GM06990 (cell line): ENCODE measurements at regions not wholly inside any gene's neighbourhood (a gene's known extent, or its start where the extent isn't known, plus 50 kb on each side); places are given as distances from the start of the nearest gene placed in this dataset.

ENCODE experiments used
- DNase-seq: peaks from one replicate; pipeline ENCODE4 v3.0.0-alpha.2; 2011; ENCODE audit not compliant: insufficient read length; ENCODE audit errors: extremely low read depth
- H3K27me3 ChIP-seq: replicated peaks from 2 replicates; pipeline ENCODE4 v1.6.0; 2011; ENCODE audit warnings: low read length; ENCODE audit not compliant: control insufficient read depth, insufficient read depth
- H3K36me3 ChIP-seq: 2 replicates; pipeline ENCODE4 v1.5.1; 2011; ENCODE audit warnings: low read length; ENCODE audit not compliant: control insufficient read depth, insufficient read depth
- H3K4me3 ChIP-seq: replicated peaks from 2 replicates; pipeline ENCODE4 v1.5.1; 2011; ENCODE audit warnings: low read depth, mild to moderate bottlenecking, control low read depth, low read length
- TF ChIP-seq, protein P1 (sequence below): IDR thresholded peaks from 2 replicates; pipeline ENCODE4 v1.5.1; 2011; ENCODE audit warnings: low read length, control low read depth, mild to moderate bottlenecking, inconsistent platforms; ENCODE audit not compliant: insufficient read depth, poor library complexity, severe bottlenecking

DNA sequence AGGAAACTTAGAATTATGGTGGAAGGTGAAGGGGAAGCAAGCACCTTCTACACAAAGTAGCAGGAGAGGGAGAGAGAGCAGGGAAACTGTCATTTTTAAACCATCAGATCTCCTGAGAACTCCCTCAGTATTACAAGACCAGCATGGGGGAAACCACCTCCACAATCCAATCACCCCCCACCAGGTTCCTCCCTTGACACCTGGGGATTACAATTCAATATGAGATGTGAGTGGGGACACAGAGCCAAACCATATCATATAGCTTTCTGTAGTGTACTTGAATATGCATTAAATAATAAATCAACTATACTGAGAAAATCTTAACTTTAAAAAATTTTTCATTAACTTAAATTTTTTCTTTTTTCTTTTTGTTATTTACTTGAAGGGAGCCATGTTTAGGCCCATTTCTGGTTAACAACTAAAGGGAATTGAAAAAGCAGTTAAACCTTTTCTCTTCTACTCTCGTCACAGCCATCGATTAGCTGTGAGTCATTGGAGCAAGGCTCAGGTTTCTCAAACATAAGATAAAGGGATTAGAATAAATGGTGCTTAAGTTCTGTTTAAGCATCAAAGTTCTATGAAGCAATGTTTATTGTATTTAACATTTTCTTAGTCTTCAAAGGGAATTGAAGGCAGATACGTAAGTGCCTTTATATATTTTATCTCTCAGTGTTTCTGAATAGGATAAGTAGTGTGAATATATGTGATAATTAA, 72.2 kb upstream of the DPT start:
- DNase-seq: no peak
- TF ChIP-seq, protein P1, sequence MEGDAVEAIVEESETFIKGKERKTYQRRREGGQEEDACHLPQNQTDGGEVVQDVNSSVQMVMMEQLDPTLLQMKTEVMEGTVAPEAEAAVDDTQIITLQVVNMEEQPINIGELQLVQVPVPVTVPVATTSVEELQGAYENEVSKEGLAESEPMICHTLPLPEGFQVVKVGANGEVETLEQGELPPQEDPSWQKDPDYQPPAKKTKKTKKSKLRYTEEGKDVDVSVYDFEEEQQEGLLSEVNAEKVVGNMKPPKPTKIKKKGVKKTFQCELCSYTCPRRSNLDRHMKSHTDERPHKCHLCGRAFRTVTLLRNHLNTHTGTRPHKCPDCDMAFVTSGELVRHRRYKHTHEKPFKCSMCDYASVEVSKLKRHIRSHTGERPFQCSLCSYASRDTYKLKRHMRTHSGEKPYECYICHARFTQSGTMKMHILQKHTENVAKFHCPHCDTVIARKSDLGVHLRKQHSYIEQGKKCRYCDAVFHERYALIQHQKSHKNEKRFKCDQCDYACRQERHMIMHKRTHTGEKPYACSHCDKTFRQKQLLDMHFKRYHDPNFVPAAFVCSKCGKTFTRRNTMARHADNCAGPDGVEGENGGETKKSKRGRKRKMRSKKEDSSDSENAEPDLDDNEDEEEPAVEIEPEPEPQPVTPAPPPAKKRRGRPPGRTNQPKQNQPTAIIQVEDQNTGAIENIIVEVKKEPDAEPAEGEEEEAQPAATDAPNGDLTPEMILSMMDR: no peak
- H3K4me3 ChIP-seq: no peak overlapping the region
- H3K36me3 ChIP-seq: no peaks in the 10 kb centered on the region
- no peaks in the 10 kb centered on the region; the same call in 1 of the 2 replicates for H3K27me3 ChIP-seq

DNA sequence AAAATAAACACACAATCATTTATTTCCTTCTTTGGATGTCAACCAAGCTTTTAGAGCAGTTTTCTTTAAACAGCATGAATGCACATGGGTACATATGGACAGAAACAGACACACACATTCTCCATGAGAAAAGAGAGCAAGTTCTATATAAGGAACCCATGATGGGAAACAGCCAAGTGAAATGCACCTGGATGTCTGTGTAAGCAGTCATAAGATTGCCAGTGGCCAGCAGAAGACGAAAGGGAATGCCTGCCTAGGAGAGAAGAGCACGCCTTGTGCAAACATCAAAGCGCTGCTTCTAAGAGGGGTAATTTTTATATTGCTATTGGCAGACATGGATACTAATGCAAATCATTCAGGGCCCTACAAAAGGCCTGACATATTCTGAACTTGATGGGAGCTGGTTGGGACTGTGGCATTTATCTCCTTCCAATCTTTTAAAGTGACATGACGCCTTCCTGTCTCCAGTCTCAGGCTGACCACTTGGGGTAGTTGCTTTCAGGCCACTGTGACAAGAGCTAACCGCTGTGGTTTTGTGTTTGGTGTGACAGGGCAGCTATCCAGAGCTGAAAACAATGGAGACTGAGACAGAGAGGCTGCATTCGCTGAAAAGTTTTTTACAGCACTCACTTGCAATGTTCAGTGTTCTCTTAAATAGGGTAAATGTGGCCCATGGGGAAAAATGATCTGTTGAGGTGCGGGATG, 75.0 kb upstream of the DPT start:
- Histone ChIP-seq H3K27me3 (no peaks in the 10 kb centered on the region; the same call in 1 of the 2 replicates), H3K36me3 (no peaks in the 10 kb centered on the region), H3K4me3 (no peak overlapping the region)
- no peak for DNase-seq
- TF ChIP-seq, protein P1: no peak

DNA sequence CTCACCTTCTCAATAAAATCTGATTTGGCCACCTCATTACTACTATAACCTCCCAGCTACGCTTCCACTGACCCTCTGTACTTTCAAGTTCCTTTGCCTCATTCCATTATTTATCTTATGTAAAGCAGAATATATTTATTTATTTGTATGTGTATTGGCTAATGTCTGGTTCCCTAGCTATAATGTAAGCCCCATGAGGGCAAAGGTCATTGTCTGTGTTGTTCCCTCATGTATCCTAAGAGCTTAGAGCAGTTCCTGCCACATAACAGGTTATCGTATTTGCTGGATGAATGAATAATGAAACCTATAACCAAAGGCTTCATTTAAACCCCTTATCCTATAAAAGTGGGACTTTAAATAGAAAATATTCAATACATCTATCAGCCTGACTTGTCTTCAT, 77.9 kb upstream of the DPT start:
- TF ChIP-seq, protein P1: no peak
- Histone ChIP-seq H3K36me3 (no peaks in the 10 kb centered on the region), H3K4me3 (no peak overlapping the region), H3K27me3 (no peaks in the 10 kb centered on the region)
- DNase-seq: no peak

DNA sequence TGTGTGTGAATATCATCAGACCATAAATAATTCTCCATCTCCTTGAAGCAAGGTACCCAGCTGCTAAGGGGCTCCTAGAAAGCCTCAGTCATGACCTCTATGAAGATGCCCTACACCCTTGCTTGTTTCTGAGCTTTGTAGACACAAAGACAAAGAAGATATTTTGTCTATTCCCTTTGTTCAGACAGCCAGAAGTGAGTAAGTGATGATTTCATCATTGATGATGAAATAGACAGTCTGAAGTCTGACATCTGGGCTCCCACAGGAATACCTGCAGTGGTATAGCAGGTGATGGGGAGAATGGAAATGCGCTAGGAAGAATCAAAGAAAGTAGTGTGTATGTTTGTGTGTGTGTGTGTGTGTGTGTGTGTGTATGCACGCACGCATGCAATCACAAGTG, 82.2 kb upstream of the DPT start:
- TF ChIP-seq, protein P1: no peak
- Histone ChIP-seq H3K27me3 (no peaks in the 10 kb centered on the region), H3K36me3 (no peaks in the 10 kb centered on the region), H3K4me3 (no peak overlapping the region)
- no peak for DNase-seq

DNA sequence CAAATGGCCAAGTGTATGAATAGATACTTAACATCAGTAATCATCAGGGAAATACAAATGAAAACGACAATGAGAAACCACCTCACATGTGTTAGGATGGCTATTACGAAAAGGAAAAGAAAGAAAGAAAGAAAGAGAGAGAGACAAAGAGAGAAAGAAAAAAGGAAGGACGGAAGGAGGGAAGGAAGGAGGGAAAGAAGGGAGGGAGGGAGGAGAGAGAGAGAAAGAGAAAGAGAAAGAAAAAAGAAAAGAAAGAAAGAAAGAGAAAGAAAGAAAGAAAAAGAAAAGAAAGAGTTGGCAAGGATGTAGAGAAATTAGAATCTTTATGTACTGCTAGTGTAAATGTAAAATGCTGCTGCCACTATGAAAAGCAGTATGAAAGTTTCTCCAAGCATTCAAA, 90.7 kb upstream of the DPT start:
- TF ChIP-seq, protein P1: no peak
- Histone ChIP-seq H3K27me3 (no peaks in the 10 kb centered on the region), H3K36me3 (no peaks in the 10 kb centered on the region), H3K4me3 (no peak overlapping the region)
- no peak for DNase-seq

DNA sequence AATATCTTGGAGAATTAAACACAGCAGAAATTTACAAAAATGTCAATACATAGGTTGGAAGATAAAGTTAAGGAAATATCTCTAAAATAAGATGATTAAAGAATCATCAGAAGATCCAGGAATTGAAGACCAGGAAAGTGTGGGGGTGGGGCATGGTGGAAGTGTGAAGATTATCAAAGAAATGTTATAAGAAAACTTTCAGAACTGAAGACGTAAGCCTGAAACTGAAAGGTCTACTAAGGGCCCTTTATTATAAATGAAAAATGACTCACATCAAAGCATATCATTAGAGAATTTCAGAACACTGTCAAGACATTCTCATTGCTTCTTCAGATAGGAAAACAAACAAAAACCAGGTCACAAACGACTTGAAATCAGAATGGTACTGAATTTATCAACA, 92.4 kb upstream of the DPT start:
- TF ChIP-seq, protein P1: no peak
- Histone ChIP-seq H3K27me3 (no peaks in the 10 kb centered on the region), H3K36me3 (no peaks in the 10 kb centered on the region), H3K4me3 (no peak overlapping the region)
- DNase-seq: no peak
